Motor neuron (in vitro differentiated cells): ENCODE measurements at regions not wholly inside any gene's neighbourhood (a gene's known extent, or its start where the extent isn't known, plus 50 kb on each side); places are given as distances from the start of the nearest gene placed in this dataset.

Experiments used
- ATAC-seq, 8 experiments: fragments of 200-7000 bp; cut with Tn5 transposase; replicated peaks in 6 of 8; 2 replicates each; pipeline ENCODE4 v1.8.0; 2021; ENCODE audit warnings: mild to moderate bottlenecking in 8 of 8, moderate library complexity in 8 of 8
- H3K27ac ChIP-seq, 2 donors: fragments of 250-450 bp; sonication (Bioruptor Pico); 2 replicates each; pipeline ENCODE4 v1.9.0; 2021; ENCODE audit warnings: antibody characterized with exemption in 2 of 2, mild to moderate bottlenecking in 2 of 2, moderate library complexity in 1 of 2
- H3K4me1 ChIP-seq, 2 donors: fragments of 250-450 bp; sonication (Bioruptor Pico); replicated peaks in 1 of 2; 2 replicates each; pipeline ENCODE4 v1.6.1; 2021; ENCODE audit warnings: antibody characterized with exemption in 2 of 2, mild to moderate bottlenecking in 2 of 2, moderate library complexity in 1 of 2
- H3K4me3 ChIP-seq, 5 donors: fragments of 250-450 bp; sonication (Bioruptor Pico); 2 replicates each; pipeline ENCODE4 v1.9.0; 2021; ENCODE audit warnings: antibody characterized with exemption in 5 of 5, mild to moderate bottlenecking in 5 of 5, moderate library complexity in 4 of 5
- WGBS, 10 experiments: fragments of 450-650 bp; shearing (Covaris generic); methylation state at CpG; one replicate each; pipeline ENCODE4 v1.0.0; 2022; 5-methylcytosine and 5-hydroxymethylcytosine counted together
- in situ Hi-C, 9 experiments: fragments of 400-800 bp; cut with MboI; loops; one replicate each; pipeline ENCODE4 v1.15.0; 2021; ENCODE audit warnings: low sequenced_read_pairs in 9 of 9, low pct_unique_long_range_greater_than_20kb in 2 of 9; ENCODE audit not compliant: unreplicated experiment in 9 of 9

GRCh38 chr2:830419-831224, 120.0 kb upstream of the SNTG2 start:
- no peak for ATAC-seq
- in situ Hi-C loops: no loop called here
- Histone ChIP-seq H3K4me3 (no peak overlapping the region), H3K27ac (no peak overlapping the region), H3K4me1 (no peaks in the 10 kb centered on the region)
- WGBS, 10 experiments: 30 to 88% (median 69%) methylated on average over 1 to 10 of the region's 10 CpGs; no CpG with 5 or more reads in 1 of the 10 experiments

- Histone ChIP-seq H3K27ac (no peak overlapping the region), H3K4me3 (no peak overlapping the region), H3K4me1 (peaks cover 8 to 13% of the 10 kb centered on the region in 2 donors)
- ATAC-seq: no peak
- 17 to 97% (median 71%) methylated on average over 1 to 6 of the region's 6 CpGs; no CpG with 5 or more reads in 2 of the 10 experiments for WGBS, 10 experiments
- in situ Hi-C loops: no loop called here
Observed at GRCh38 chr2:829047-829446, 121.6 kb upstream of the SNTG2 start.

GRCh38 chr2:824954-825353, 125.7 kb upstream of the SNTG2 start:
- 0 to 100% (median 58%) methylated on average over 1 to 5 of the region's 8 CpGs; no CpG with 5 or more reads in 1 of the 10 experiments for WGBS, 10 experiments
- Histone ChIP-seq H3K4me3 (no peak overlapping the region), H3K4me1 (peaks cover 8 to 21% of the 10 kb centered on the region in 2 donors), H3K27ac (peak overlapping the region in 1 of 2 donors; percentile 41)
- in situ Hi-C loops: no loop called here
- peak in 7 of 8 experiments; percentile 40 to 89 (median 80) for ATAC-seq

GRCh38 chr2:824524-824923, 126.1 kb upstream of the SNTG2 start:
- 24 to 77% (median 67%) methylated on average over 4 to 10 of the region's 10 CpGs; no CpG with 5 or more reads in 1 of the 10 experiments for WGBS, 10 experiments
- Histone ChIP-seq H3K4me1 (peaks cover 8 to 21% of the 10 kb centered on the region in 2 donors), H3K27ac (peak overlapping the region in 1 of 2 donors; percentile 41), H3K4me3 (no peak overlapping the region)
- in situ Hi-C loops: no loop called here
- peak in 5 of 8 experiments; percentile 39 to 81 (median 78) for ATAC-seq

- H3K4me3 ChIP-seq: no peak overlapping the region
- H3K27ac ChIP-seq: no peak overlapping the region
- peaks cover 8 to 21% of the 10 kb centered on the region in 2 donors for H3K4me1 ChIP-seq
- WGBS, 10 experiments: 50 to 95% (median 72%) methylated on average over 1 to 6 of the region's 19 CpGs; no CpG with 5 or more reads in 6 of the 10 experiments
- in situ Hi-C loops: no loop called here
- ATAC-seq: no peak
Observed at GRCh38 chr2:821546-821945, 129.1 kb upstream of the SNTG2 start.

- WGBS, 10 experiments: 20 to 100% (median 83%) methylated on average over 1 to 2 of the region's 7 CpGs; no CpG with 5 or more reads in 3 of the 10 experiments
- Histone ChIP-seq H3K4me1 (peaks cover 2 to 12% of the 10 kb centered on the region in 2 donors), H3K4me3 (no peak overlapping the region), H3K27ac (no peak overlapping the region)
- in situ Hi-C loops: no loop called here
- ATAC-seq: no peak
Observed at GRCh38 chr2:819601-820000, 131.0 kb upstream of the SNTG2 start.

GRCh38 chr2:819121-819520, 131.5 kb upstream of the SNTG2 start:
- ATAC-seq: no peak
- Histone ChIP-seq H3K4me3 (no peak overlapping the region), H3K4me1 (peaks cover 0 to 8% of the 10 kb centered on the region in 2 donors), H3K27ac (no peak overlapping the region)
- in situ Hi-C loops: no loop called here
- WGBS, 10 experiments: 60 to 100% (median 85%) methylated on average over 1 to 8 of the region's 12 CpGs; no CpG with 5 or more reads in 4 of the 10 experiments

- 0 to 93% (median 67%) methylated on average over 1 to 4 of the region's 6 CpGs; no CpG with 5 or more reads in 2 of the 10 experiments for WGBS, 10 experiments
- no peak for ATAC-seq
- H3K4me3 ChIP-seq: no peak overlapping the region
Observed at GRCh38 chr2:817336-818015, 133.2 kb upstream of the SNTG2 start.

GRCh38 chr2:816278-816677, 134.4 kb upstream of the SNTG2 start:
- H3K27ac ChIP-seq: no peak overlapping the region
- 78 to 100% (median 100%) methylated on average over 1 to 4 of the region's 5 CpGs; no CpG with 5 or more reads in 5 of the 10 experiments for WGBS, 10 experiments
- ATAC-seq: no peak
- no peaks in the 10 kb centered on the region for H3K4me1 ChIP-seq
- in situ Hi-C loops: no loop called here
- H3K4me3 ChIP-seq: no peak overlapping the region

More at GRCh38 chr2:817336-818015, 133.2 kb upstream of the SNTG2 start:
- Histone ChIP-seq H3K27ac (no peak overlapping the region), H3K4me1 (no peaks in the 10 kb centered on the region)
- in situ Hi-C loops: no loop called here

GRCh38 chr2:810397-810796, 133.2 kb upstream of the TMEM18 start:
- in situ Hi-C loops: no loop called here
- 0 to 100% (median 76%) methylated on average over 1 of the region's 1 CpG; no CpG with 5 or more reads in 2 of the 10 experiments for WGBS, 10 experiments
- H3K27ac ChIP-seq: no peak overlapping the region

GRCh38 chr2:807300-807699, 130.1 kb upstream of the TMEM18 start:
- WGBS, 10 experiments: 15 to 100% (median 72%) methylated on average over 1 to 6 of the region's 6 CpGs
- in situ Hi-C loops: no loop called here

More at GRCh38 chr2:810397-810796, 133.2 kb upstream of the TMEM18 start:
- Histone ChIP-seq H3K4me1 (no peaks in the 10 kb centered on the region), H3K4me3 (no peak overlapping the region)
- no peak for ATAC-seq

GRCh38 chr2:805664-806063, 128.5 kb upstream of the TMEM18 start:
- H3K4me3 ChIP-seq: no peak overlapping the region
- WGBS, 10 experiments: 6 to 90% (median 72%) methylated on average over 2 to 5 of the region's 5 CpGs
- no peaks in the 10 kb centered on the region for H3K4me1 ChIP-seq
- ATAC-seq: no peak
- in situ Hi-C loops: no loop called here
- H3K27ac ChIP-seq: no peak overlapping the region

More at GRCh38 chr2:807300-807699, 130.1 kb upstream of the TMEM18 start:
- H3K27ac ChIP-seq: no peak overlapping the region
- no peak for ATAC-seq
- H3K4me3 ChIP-seq: no peak overlapping the region
- H3K4me1 ChIP-seq: no peaks in the 10 kb centered on the region

GRCh38 chr2:797993-798392, 120.8 kb upstream of the TMEM18 start:
- Histone ChIP-seq H3K4me3 (no peak overlapping the region), H3K27ac (no peak overlapping the region), H3K4me1 (no peaks in the 10 kb centered on the region)
- ATAC-seq: no peak
- whole genome bisulfite sequencing, 10 experiments: 0 to 76% (median 21%) methylated on average over 1 to 6 of the region's 6 CpGs; no CpG with 5 or more reads in 3 of the 10 experiments
- in situ Hi-C loops: no loop called here
